Erythroblast (primary cell): ENCODE measurements at regions not wholly inside any gene's neighbourhood (a gene's known extent, or its start where the extent isn't known, plus 50 kb on each side); places are given as distances from the start of the nearest gene placed in this dataset.

Experiments used
- GATA1 ChIP-seq: IDR thresholded peaks from 2 replicates; pipeline ENCODE4 v1.6.1; 2011; ENCODE audit warnings: low read depth, mild to moderate bottlenecking, control low read depth, low read length, moderate library complexity
- POLR2A ChIP-seq: IDR thresholded peaks from 2 replicates; pipeline ENCODE4 v1.6.1; 2011; ENCODE audit warnings: mild to moderate bottlenecking, low read length

GRCh38 chr12:67917811-67918210, 71.4 kb upstream of the IFNG-AS1 start:
- TF ChIP-seq POLR2A, result no peak
- TF ChIP-seq GATA1, result no peak
